Stimulated activated CD4-positive, alpha-beta T cell treated with anti-CD3 and anti-CD28 coated beads, Interleukin-1b, Interleukin-23, amount 100 ng/mL, for 24 hours (primary cell): ENCODE measurements at regions not wholly inside any gene's neighbourhood (a gene's known extent, or its start where the extent isn't known, plus 50 kb on each side); places are given as distances from the start of the nearest gene placed in this dataset.

Experiments used
- DNase-seq, 4 experiments: peaks; one replicate each; pipeline ENCODE4 v3.0.0-alpha.2; 2020; ENCODE audit warnings: low read depth in 4 of 4, low spot score in 1 of 4

GRCh38 chr13:106351251-106351650 is 184.2 kb downstream of the EFNB2 start:
- DNase-seq: no peak

GRCh38 chr13:106350208-106350607 is 185.3 kb downstream of the EFNB2 start:
- DNase-seq: no peak

- DNase-seq: no peak
Observed at GRCh38 chr13:106349080-106349931, 186.2 kb downstream of the EFNB2 start.

GRCh38 chr13:106348075-106348840 is 187.2 kb downstream of the EFNB2 start:
- no peak for DNase-seq

GRCh38 chr13:106344342-106344741 is 191.1 kb downstream of the EFNB2 start:
- DNase-seq: no peak

- DNase-seq: no peak
Observed at GRCh38 chr13:106343836-106344235, 191.6 kb downstream of the EFNB2 start.

- no peak for DNase-seq
Observed at GRCh38 chr13:106340249-106340648, 195.2 kb downstream of the EFNB2 start.

- no peak for DNase-seq
Observed at GRCh38 chr13:106337096-106337850, 198.2 kb downstream of the EFNB2 start.

- DNase-seq: no peak
Observed at GRCh38 chr13:106336668-106337067, 198.8 kb downstream of the EFNB2 start.

GRCh38 chr13:106332621-106333020 is 202.8 kb downstream of the EFNB2 start:
- no peak for DNase-seq

- no peak for DNase-seq
Observed at GRCh38 chr13:106331116-106331515, 204.3 kb downstream of the EFNB2 start.

- DNase-seq: no peak
Observed at GRCh38 chr13:106329941-106330340, 205.5 kb downstream of the EFNB2 start.

GRCh38 chr13:106326751-106327150 is 208.7 kb downstream of the EFNB2 start:
- DNase-seq: no peak

GRCh38 chr13:106324444-106324843 is 211.0 kb downstream of the EFNB2 start:
- DNase-seq: no peak

GRCh38 chr13:106322628-106323027 is 212.8 kb downstream of the EFNB2 start:
- DNase-seq: no peak

GRCh38 chr13:106318941-106319411 is 216.5 kb downstream of the EFNB2 start:
- DNase-seq: no peak

- DNase-seq: no peak
Observed at GRCh38 chr13:106314417-106314816, 221.0 kb downstream of the EFNB2 start.

GRCh38 chr13:106311004-106311403 is 224.5 kb downstream of the EFNB2 start:
- DNase-seq: no peak

- DNase-seq: no peak
Observed at GRCh38 chr13:106310291-106310865, 225.1 kb downstream of the EFNB2 start.

GRCh38 chr13:106306748-106307277 is 228.6 kb downstream of the EFNB2 start:
- DNase-seq: no peak

GRCh38 chr13:106302843-106303242 is 232.6 kb downstream of the EFNB2 start:
- DNase-seq: no peak
